H1 (cell line): ENCODE measurements at regions not wholly inside any gene's neighbourhood (a gene's known extent, or its start where the extent isn't known, plus 50 kb on each side); places are given as distances from the start of the nearest gene placed in this dataset.

Source experiments
- CTCF ChIA-PET: fragments of 300-600 bp; sonication (Branson Sonifier 250); formaldehyde crosslinking; loops from one replicate; lab custom pipeline; 2021; ENCODE audit not compliant: partially characterized antibody; lab: Charles Lee
- POLR2A ChIA-PET: fragments of 300-600 bp; sonication (Branson Sonifier 250); formaldehyde crosslinking; loops from one replicate; lab custom pipeline; 2021; ENCODE audit warnings: inconsistent platforms; ENCODE audit not compliant: partially characterized antibody; lab: Charles Lee
- DNase-seq, 2 experiments: peaks; one replicate each; pipeline versions ENCODE4 v3.0.0 to v3.0.0-alpha.2; 2010 to 2022; ENCODE audit warnings: low spot score in 2 of 2, low read depth in 1 of 2, mixed read lengths in 1 of 2
- FAIRE-seq: peaks from 2 replicates; lab custom pipeline; 2011; peaks lifted over from hg19 to GRCh38; lab: Jason Lieb, UNC
- H2AFZ ChIP-seq: 2 replicates; pipeline ENCODE4 v1.8.1; 2012; ENCODE audit warnings: low read length, inconsistent platforms
- H2AK5ac ChIP-seq: 2 replicates; pipeline ENCODE4 v1.6.1; 2013; ENCODE audit warnings: low read depth, low read length
- H2BK120ac ChIP-seq: replicated peaks from 2 replicates; pipeline ENCODE3; 2013; ENCODE audit warnings: low read depth, low read length, inconsistent platforms
- H2BK12ac ChIP-seq: 2 replicates; pipeline ENCODE4 v1.6.1; 2013; ENCODE audit warnings: low read depth, low read length
- H2BK15ac ChIP-seq: 2 replicates; pipeline ENCODE4 v1.6.1; 2013; ENCODE audit warnings: low read length
- H2BK20ac ChIP-seq: 2 replicates; pipeline ENCODE4 v1.6.1; 2013; ENCODE audit warnings: low read length
- H2BK5ac ChIP-seq: 2 replicates; pipeline ENCODE4 v1.6.1; 2013; ENCODE audit warnings: low read depth, low read length
- H3K14ac ChIP-seq: 2 replicates; pipeline ENCODE4 v1.6.1; 2013; ENCODE audit warnings: inconsistent platforms; ENCODE audit not compliant: insufficient read length
- H3K18ac ChIP-seq: 2 replicates; pipeline ENCODE4 v1.6.1; 2013; ENCODE audit warnings: low read length; ENCODE audit errors: extremely low read depth
- H3K23ac ChIP-seq: 2 replicates; pipeline ENCODE4 v1.6.1; 2013; ENCODE audit warnings: inconsistent platforms; ENCODE audit not compliant: insufficient read length
- H3K23me2 ChIP-seq: 2 replicates; pipeline ENCODE4 v1.6.1; 2013; ENCODE audit warnings: low read depth, low read length
- H3K27ac ChIP-seq: 2 replicates; pipeline ENCODE4 v1.6.1; 2011; ENCODE audit warnings: low read depth, low read length, inconsistent platforms
- H3K27me3 ChIP-seq, 4 experiments: replicated peaks in 1 of 4; 1 replicate in 1 of 4; 2 replicates in 3 of 4; pipeline versions ENCODE4 v1.6.1 to v1.8.1; 2011 to 2013; ENCODE audit warnings: low read length in 3 of 4, mild to moderate bottlenecking in 3 of 4, inconsistent platforms in 2 of 4, mixed read lengths in 2 of 4, moderate library complexity in 1 of 4; ENCODE audit not compliant: control insufficient read depth in 3 of 4, insufficient read depth in 3 of 4; ENCODE audit errors: extremely low read depth in 1 of 4
- H3K36me3 ChIP-seq, 4 experiments: 2 replicates each; pipeline versions ENCODE4 v1.6.1 to v1.8.1; 2011 to 2013; ENCODE audit warnings: mild to moderate bottlenecking in 4 of 4, low read length in 3 of 4, moderate library complexity in 2 of 4, control low read depth in 1 of 4, inconsistent platforms in 1 of 4; ENCODE audit not compliant: insufficient read depth in 4 of 4, control insufficient read depth in 2 of 4
- H3K4ac ChIP-seq: replicated peaks from 2 replicates; pipeline ENCODE3; 2013; ENCODE audit warnings: low read length, low read depth, mixed read lengths, inconsistent platforms; ENCODE audit not compliant: insufficient read length
- H3K4me1 ChIP-seq, 4 experiments: replicated peaks in 1 of 4; 1 replicate in 1 of 4; 2 replicates in 3 of 4; pipeline versions ENCODE4 v1.6.1 to v1.8.1; 2011 to 2013; ENCODE audit warnings: low read length in 3 of 4, inconsistent platforms in 2 of 4, mixed read lengths in 1 of 4; ENCODE audit not compliant: insufficient read depth in 4 of 4, control insufficient read depth in 3 of 4
- H3K4me2 ChIP-seq, 2 experiments: 2 replicates each; pipeline versions ENCODE4 v1.6.1 to v1.8.1; 2011 to 2013; ENCODE audit warnings: low read depth in 2 of 2, low read length in 2 of 2, control low read depth in 1 of 2, inconsistent platforms in 1 of 2, mild to moderate bottlenecking in 1 of 2; ENCODE audit not compliant: insufficient read depth in 1 of 2
- H3K4me3 ChIP-seq, 4 experiments: fragments of 200-600, 300-600 bp in 1 of 4; sonication (generic), shearing (Covaris generic), sonication (Bioruptor Twin) in 1 of 4; 2 replicates each; pipeline versions ENCODE4 v1.5.1 to v1.8.1; 2011 to 2016; ENCODE audit warnings: low read length in 4 of 4, low read depth in 3 of 4, control low read depth in 2 of 4, inconsistent platforms in 2 of 4, mild to moderate bottlenecking in 2 of 4, mixed read lengths in 1 of 4, moderate library complexity in 1 of 4; ENCODE audit not compliant: insufficient read depth in 2 of 4; ENCODE audit errors: extremely low read depth in 1 of 4
- H3K56ac ChIP-seq: replicated peaks from 2 replicates; pipeline ENCODE3; 2013; ENCODE audit warnings: low read depth, mild to moderate bottlenecking, mixed read lengths, low read length, inconsistent platforms; ENCODE audit not compliant: insufficient read length
- H3K79me1 ChIP-seq: 2 replicates; pipeline ENCODE4 v1.6.1; 2013; ENCODE audit warnings: low read depth, low read length, control low read depth
- H3K79me2 ChIP-seq, 2 experiments: 2 replicates each; pipeline versions ENCODE4 v1.6.1 to v1.8.1; 2012 to 2013; ENCODE audit warnings: low read length in 2 of 2, mild to moderate bottlenecking in 2 of 2, inconsistent platforms in 1 of 2; ENCODE audit not compliant: insufficient read depth in 2 of 2, control insufficient read depth in 1 of 2
- H3K9ac ChIP-seq, 4 experiments: replicated peaks in 1 of 4; 1 replicate in 1 of 4; 2 replicates in 3 of 4; pipeline versions ENCODE4 v1.6.1 to v1.8.1; 2011 to 2013; ENCODE audit warnings: low read depth in 3 of 4, low read length in 3 of 4, control low read depth in 2 of 4, mild to moderate bottlenecking in 2 of 4, moderate library complexity in 2 of 4, inconsistent platforms in 1 of 4; ENCODE audit errors: extremely low read depth in 1 of 4
- H3K9me3 ChIP-seq, 2 experiments: 2 replicates each; pipeline versions ENCODE4 v1.6.1 to v1.8.1; 2012 to 2013; ENCODE audit warnings: mild to moderate bottlenecking in 2 of 2, moderate library complexity in 2 of 2, control low read depth in 1 of 2, inconsistent platforms in 1 of 2, low read depth in 1 of 2, low read length in 1 of 2, mixed read lengths in 1 of 2; ENCODE audit not compliant: insufficient read depth in 2 of 2
- H4K20me1 ChIP-seq, 2 experiments: replicated peaks in 1 of 2; 2 replicates each; pipeline versions ENCODE3 to v1.8.1; 2011 to 2013; ENCODE audit warnings: inconsistent platforms in 2 of 2, low read length in 2 of 2, mild to moderate bottlenecking in 1 of 2; ENCODE audit not compliant: insufficient read depth in 2 of 2, control insufficient read depth in 1 of 2
- H4K5ac ChIP-seq: 2 replicates; pipeline ENCODE4 v1.6.1; 2013; ENCODE audit warnings: low read length, low read depth, mixed read lengths, inconsistent platforms; ENCODE audit not compliant: insufficient read length
- H4K8ac ChIP-seq: 2 replicates; pipeline ENCODE4 v1.8.0; 2013; ENCODE audit warnings: mild to moderate bottlenecking, moderate library complexity, low read length, inconsistent platforms; ENCODE audit not compliant: insufficient read depth; ENCODE audit errors: extremely low read depth
- H4K91ac ChIP-seq: replicated peaks from 2 replicates; pipeline ENCODE3; 2013; ENCODE audit warnings: low read length, mixed read lengths, inconsistent platforms; ENCODE audit not compliant: insufficient read length
- ASH2L ChIP-seq: fragments of 200-600, 300-600 bp; sonication (generic); IDR thresholded peaks from one replicate; pipeline ENCODE4 v1.7.1; 2017; ENCODE audit warnings: low read length
- ATF3 ChIP-seq: IDR thresholded peaks from 2 replicates; pipeline ENCODE4 v1.6.1; 2011; ENCODE audit warnings: low read depth, mild to moderate bottlenecking, low read length; ENCODE audit not compliant: insufficient read depth
- TAF1 ChIP-seq: IDR thresholded peaks from 2 replicates; pipeline ENCODE4 v1.6.1; 2011; ENCODE audit warnings: mild to moderate bottlenecking, low read depth, low read length
- TEAD4 ChIP-seq: IDR thresholded peaks from 2 replicates; pipeline ENCODE4 v1.6.1; 2012; ENCODE audit warnings: low read depth, low read length, inconsistent platforms, mixed read lengths
- WGBS, 2 experiments: shearing (Covaris generic) in 1 of 2; methylation state at CpG; one replicate each; pipeline versions ENCODE4 v1.1.6 to v1.1.7; 2013 to 2015; ENCODE audit warnings: low lambda C conversion rate in 2 of 2, mixed read lengths in 2 of 2, inconsistent platforms in 1 of 2, low coverage in 1 of 2, missing lambda C conversion rate in 1 of 2; ENCODE audit not compliant: insufficient replicate concordance in 2 of 2, insufficient coverage in 1 of 2, insufficient read length in 1 of 2; ENCODE audit errors: extremely low coverage in 1 of 2, missing lambda C conversion rate in 1 of 2; 5-methylcytosine and 5-hydroxymethylcytosine counted together

DNA sequence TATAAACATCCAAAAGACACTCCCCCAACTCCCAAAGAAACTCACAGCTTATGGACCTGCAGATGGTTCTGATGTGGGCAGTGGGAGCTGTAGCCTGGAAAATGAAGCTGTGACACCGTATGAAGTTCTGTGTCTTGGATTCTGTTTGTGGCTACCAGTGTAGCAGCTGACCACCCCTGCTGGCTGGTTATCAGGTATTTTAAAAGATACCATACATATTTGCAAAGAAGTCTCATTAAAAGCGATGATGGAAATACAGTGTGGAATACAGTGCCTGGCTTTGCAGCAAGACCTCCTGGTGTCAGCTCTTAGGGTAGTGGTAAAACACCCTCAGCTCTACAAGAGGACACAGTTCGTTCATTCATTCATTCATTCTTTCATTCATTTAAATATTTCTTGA is 194.3 kb upstream of the PRKCQ start:
- Histone ChIP-seq H4K5ac (no peak overlapping the region), H3K9ac (no peak overlapping the region), H3K4ac (no peak overlapping the region), H4K91ac (no peak overlapping the region), H3K27ac (no peak overlapping the region), H2BK5ac (no peak overlapping the region), H2BK12ac (no peak overlapping the region), H3K9me3 (peaks cover 3 to 5% of the 10 kb centered on the region in 2 experiments; a peak in 2 of 4 replicates), H4K20me1 (no peaks in the 10 kb centered on the region), H2BK15ac (no peak overlapping the region), H3K4me2 (no peak overlapping the region), H3K14ac (no peak overlapping the region), H3K4me3 (no peak overlapping the region), H3K23me2 (no peaks in the 10 kb centered on the region; the same call in 1 of the 2 replicates), H3K27me3 (no peaks in the 10 kb centered on the region; a peak in 2 of 7 replicates), H3K23ac (no peak overlapping the region), H3K79me2 (no peaks in the 10 kb centered on the region), H3K18ac (no peak overlapping the region), H3K79me1 (no peaks in the 10 kb centered on the region), H3K36me3 (no peaks in the 10 kb centered on the region), H3K56ac (no peak overlapping the region), H2BK120ac (no peak overlapping the region), H2BK20ac (no peak overlapping the region), H3K4me1 (0 out of 7 replicates have a peak, but pooled peaks cover 0 to 2% (median 0%) of the 10 kb centered on the region in 4 experiments), H4K8ac (no peak overlapping the region), H2AFZ (no peak overlapping the region), H2AK5ac (no peak overlapping the region)
- CTCF ChIA-PET, result no interaction called here
- FAIRE-seq (no peak), DNase-seq (no peak)
- POLR2A ChIA-PET, result interaction anchor here (0.9 kb wide), 1 partner anchor 13 kb away, joined by 3 read pairs; no protein-coding TSS in a partner anchor
- WGBS, 2 experiments, result 84% methylated on average over 3 of the region's 3 CpGs; no CpG with 5 or more reads in 1 of the 2 experiments
- TF ChIP-seq TAF1 (no peak), ASH2L (no peak), ATF3 (no peak), TEAD4 (no peak)
